H54 (cell line): ENCODE measurements at regions not wholly inside any gene's neighbourhood (a gene's known extent, or its start where the extent isn't known, plus 50 kb on each side); places are given as distances from the start of the nearest gene placed in this dataset.

Experiments
- DNase-seq: peaks from one replicate; pipeline ENCODE4 v3.0.0; 2011; ENCODE audit warnings: low spot score, mixed read lengths; ENCODE audit not compliant: insufficient read length
- FAIRE-seq: peaks from 3 replicates; lab custom pipeline; 2011; peaks lifted over from hg19 to GRCh38; lab: Jason Lieb, UNC
- POLR2A ChIP-seq: IDR thresholded peaks from 2 replicates; pipeline ENCODE4 v1.6.1; 2011; ENCODE audit warnings: low read depth, mild to moderate bottlenecking, low read length

- FAIRE-seq, result no peak
- no peak for TF ChIP-seq POLR2A
- DNase-seq, result no peak
Observed at GRCh38 chr5:35466746-35467145, 150.9 kb upstream of the SPEF2 start.

- no peak for TF ChIP-seq POLR2A
- DNase-seq (no peak), FAIRE-seq (no peak)
Observed at GRCh38 chr5:35464757-35465156, 152.9 kb upstream of the SPEF2 start.

GRCh38 chr5:35461530-35461929 lies 156.1 kb upstream of the SPEF2 start:
- no peak for FAIRE-seq
- no peak for TF ChIP-seq POLR2A
- no peak for DNase-seq

DNA sequence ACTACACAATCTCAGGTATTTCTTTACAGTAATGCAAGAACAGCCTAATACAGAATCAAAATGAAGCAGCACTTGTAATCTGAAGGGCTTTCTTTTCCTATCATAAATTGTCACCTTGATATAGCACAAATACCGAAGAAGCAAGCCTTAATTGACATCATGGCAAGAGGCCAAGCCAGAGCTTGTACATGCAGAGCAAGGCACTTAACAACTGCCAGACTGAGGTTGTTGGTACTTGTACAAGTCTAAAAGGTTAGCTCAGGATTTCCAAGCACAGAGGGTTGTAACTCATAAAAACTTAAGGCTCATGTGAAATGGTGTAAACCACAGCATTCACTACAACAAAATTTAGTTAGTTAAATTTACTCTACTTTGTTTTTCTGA lies 158.8 kb upstream of the SPEF2 start:
- FAIRE-seq, result no peak
- no peak for DNase-seq
- TF ChIP-seq POLR2A, result no peak

DNA sequence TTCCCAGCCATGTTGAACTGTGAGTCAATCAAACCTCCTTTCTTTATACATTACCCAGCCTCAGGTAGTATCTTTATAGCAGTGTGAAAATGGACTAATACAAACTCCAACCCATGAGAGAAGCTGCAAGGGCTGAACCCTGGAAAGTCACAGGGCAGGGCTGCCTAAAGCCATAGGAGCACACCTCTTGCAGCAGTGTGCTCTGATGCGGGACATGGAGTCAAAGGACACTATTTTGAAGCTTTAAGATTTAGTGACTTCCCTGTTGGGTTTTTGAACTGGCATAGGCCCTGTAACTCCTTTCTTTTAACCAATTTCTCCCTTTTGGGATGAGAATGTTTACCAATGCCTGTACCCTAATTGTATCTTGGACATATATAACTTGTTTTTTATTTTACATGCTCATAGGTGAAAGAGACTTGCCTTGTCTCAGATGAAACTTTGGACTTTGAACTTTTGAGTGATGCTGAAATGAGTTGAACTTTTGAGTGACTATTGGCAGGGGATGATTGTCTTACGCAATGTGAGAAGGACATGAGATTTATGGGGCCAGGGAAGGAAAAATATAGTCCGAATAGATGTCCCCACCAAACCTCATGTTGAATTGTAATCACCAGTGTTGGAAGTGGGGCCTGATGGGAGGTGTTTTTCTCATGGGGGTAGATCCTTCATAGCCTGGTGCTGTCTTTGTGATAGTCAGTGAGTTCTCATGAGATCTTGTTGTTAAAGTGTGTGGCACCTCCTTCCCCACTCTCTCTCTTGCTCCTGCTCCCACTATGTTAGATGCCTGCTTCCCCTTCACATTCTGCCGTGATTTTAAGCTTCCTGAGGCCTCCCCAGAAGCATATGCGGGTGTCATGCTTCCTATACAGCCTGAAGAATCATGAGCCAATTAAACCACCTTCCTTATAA lies 159.5 kb upstream of the SPEF2 start:
- DNase-seq (no peak), FAIRE-seq (no peak)
- TF ChIP-seq POLR2A, result no peak

GRCh38 chr5:35456506-35456905 lies 161.2 kb upstream of the SPEF2 start:
- FAIRE-seq, result no peak
- no peak for DNase-seq

GRCh38 chr5:35454011-35454525 lies 163.6 kb upstream of the SPEF2 start:
- DNase-seq (no peak), FAIRE-seq (no peak)
- TF ChIP-seq POLR2A, result no peak

More at GRCh38 chr5:35456506-35456905, 161.2 kb upstream of the SPEF2 start:
- no peak for TF ChIP-seq POLR2A

DNA sequence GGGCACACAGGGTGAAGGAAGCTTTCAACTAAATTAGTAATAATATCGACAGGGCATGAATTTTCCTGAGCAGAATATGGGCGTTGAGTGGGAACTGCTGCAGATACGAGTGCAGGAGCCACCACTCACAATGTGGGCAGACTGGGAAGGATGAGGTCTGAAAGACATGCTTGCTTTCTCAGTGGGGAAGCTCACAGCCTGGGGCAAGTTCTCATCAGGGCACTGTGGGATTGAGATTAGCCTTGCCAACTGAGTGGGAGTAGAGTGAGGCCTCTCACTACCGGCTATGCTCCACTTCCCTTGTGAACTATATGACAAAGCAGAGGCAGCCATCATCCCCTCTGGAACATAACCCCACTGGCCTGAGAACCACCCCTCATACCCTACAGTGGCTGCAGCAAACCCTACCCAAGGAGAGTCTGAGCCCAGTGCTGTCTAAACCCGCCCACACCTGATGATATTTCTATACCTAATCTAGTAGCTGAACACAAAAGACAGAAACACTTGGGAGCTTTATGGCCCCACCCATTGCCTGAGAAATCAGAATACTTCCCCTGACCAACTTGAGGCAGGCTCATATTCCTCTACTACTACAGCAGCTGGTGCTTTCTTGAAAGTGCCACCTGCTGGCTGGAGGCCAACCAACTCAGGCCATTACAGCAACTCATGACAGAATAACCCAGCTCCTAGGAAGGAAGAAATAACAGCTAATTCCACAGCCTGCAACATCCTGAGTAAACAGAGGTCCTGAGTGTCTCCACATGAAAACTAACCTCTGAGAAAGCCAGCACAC lies 173.7 kb upstream of the SPEF2 start:
- DNase-seq (no peak), FAIRE-seq (no peak)
- no peak for TF ChIP-seq POLR2A

- DNase-seq, result no peak
- FAIRE-seq, result no peak
- TF ChIP-seq POLR2A, result no peak
Observed at GRCh38 chr5:35442885-35443639, 174.6 kb upstream of the SPEF2 start.

GRCh38 chr5:35440409-35440808 lies 177.3 kb upstream of the SPEF2 start:
- FAIRE-seq (no peak), DNase-seq (no peak)
- no peak for TF ChIP-seq POLR2A

DNA sequence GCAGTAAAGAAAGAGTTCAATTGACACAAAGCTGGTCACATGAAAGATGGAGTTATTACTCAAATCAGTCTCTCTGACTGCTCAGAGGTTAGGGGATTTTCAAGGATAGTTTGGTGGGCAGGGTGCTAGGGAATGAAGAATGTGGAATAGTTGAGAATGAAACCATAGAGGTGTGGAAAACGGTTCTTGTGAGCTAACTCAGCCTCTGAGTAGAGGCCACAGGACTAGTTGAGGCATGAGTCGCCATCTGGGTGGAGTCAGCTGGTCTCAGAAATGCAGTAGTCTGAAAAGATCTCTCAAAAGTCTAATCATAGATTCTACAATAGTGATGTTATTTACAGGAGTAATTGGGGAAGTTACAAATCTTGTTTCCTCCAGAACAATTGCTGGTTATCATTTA lies 178.9 kb upstream of the SPEF2 start:
- FAIRE-seq, result no peak
- no peak for DNase-seq
- TF ChIP-seq POLR2A, result no peak

GRCh38 chr5:35438288-35438687 lies 179.4 kb upstream of the SPEF2 start:
- DNase-seq, result no peak
- FAIRE-seq, result no peak
- no peak for TF ChIP-seq POLR2A

DNA sequence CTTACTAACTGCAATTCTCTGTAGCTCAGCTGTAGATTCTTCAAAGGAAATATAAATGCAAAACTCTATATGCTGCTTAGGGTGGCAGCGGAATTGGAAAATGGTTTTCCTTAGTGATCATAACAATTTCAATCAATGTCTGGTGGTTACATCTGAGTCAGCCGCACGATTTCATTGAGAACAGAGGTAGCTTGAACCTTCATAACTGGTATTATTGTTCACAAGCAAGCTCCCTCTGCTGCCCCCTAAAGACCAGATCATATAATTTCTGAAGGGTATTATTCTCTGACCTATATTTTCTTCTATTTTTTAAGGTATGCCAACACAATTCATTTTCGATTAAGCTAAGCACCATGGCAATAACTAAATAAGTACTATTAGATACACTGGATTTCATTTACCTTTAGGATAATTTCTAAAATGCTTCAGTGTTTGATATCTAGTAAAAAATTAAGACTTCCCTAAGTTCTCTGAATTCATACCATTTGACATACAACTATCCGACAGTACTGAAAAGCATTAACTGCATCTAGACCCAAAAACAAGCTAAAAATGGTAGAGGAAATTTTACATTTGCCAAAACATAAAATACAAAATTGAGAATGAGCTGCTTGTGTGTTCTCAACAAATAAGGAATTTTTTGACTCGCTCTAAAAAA lies 181.1 kb upstream of the SPEF2 start:
- DNase-seq (peak; percentile 15), FAIRE-seq (peak; percentile 76)
- no peak for TF ChIP-seq POLR2A
